RWPE2 (cell line): ENCODE measurements at regions not wholly inside any gene's neighbourhood (a gene's known extent, or its start where the extent isn't known, plus 50 kb on each side); places are given as distances from the start of the nearest gene placed in this dataset.
A peak's percentile ranks its signal among the peaks of the same experiment; 100 is the strongest.

Source experiments
- ATAC-seq: fragments of 200-7000 bp; cut with Tn5 transposase; 3 replicates; pipeline ENCODE4 v1.9.1; 2021; ENCODE audit warnings: low read depth
- DNase-seq: peaks from one replicate; pipeline ENCODE4 v3.0.0-alpha.2; 2020; ENCODE audit warnings: low spot score
- H3K27ac ChIP-seq: fragments of 450-650 bp; 2 replicates; pipeline ENCODE4 v1.5.1; 2017; ENCODE audit warnings: mild to moderate bottlenecking; ENCODE audit not compliant: poor library complexity, severe bottlenecking
- H3K27me3 ChIP-seq: fragments of 250-450 bp; sonication (Bioruptor Pico); 2 replicates; pipeline ENCODE4 v1.5.1; 2021; ENCODE audit warnings: mild to moderate bottlenecking, moderate library complexity; ENCODE audit not compliant: insufficient read depth, poor library complexity, severe bottlenecking
- H3K36me3 ChIP-seq: fragments of 250-450 bp; sonication (Bioruptor Pico); 2 replicates; pipeline ENCODE4 v1.5.1; 2020; ENCODE audit warnings: low read depth, mild to moderate bottlenecking, moderate library complexity
- H3K4me1 ChIP-seq: fragments of 250-450 bp; sonication (Bioruptor Pico); 2 replicates; pipeline ENCODE4 v1.5.1; 2021; ENCODE audit warnings: mild to moderate bottlenecking, moderate library complexity; ENCODE audit not compliant: insufficient read depth, poor library complexity, severe bottlenecking
- H3K4me3 ChIP-seq: fragments of 250-450 bp; sonication (Bioruptor Pico); 2 replicates; pipeline ENCODE4 v1.5.1; 2021; ENCODE audit warnings: mild to moderate bottlenecking, moderate library complexity; ENCODE audit not compliant: severe bottlenecking
- H3K9me3 ChIP-seq: fragments of 250-450 bp; sonication (Bioruptor Pico); 2 replicates; pipeline ENCODE4 v1.5.1; 2021; ENCODE audit warnings: mild to moderate bottlenecking, moderate library complexity; ENCODE audit not compliant: severe bottlenecking
- TF ChIP-seq, protein P1 (sequence below): fragments of 450-650 bp; IDR thresholded peaks from one replicate; pipeline ENCODE4 v1.5.1; 2017; ENCODE audit warnings: mild to moderate bottlenecking, moderate library complexity; ENCODE audit not compliant: poor library complexity, severe bottlenecking

DNA sequence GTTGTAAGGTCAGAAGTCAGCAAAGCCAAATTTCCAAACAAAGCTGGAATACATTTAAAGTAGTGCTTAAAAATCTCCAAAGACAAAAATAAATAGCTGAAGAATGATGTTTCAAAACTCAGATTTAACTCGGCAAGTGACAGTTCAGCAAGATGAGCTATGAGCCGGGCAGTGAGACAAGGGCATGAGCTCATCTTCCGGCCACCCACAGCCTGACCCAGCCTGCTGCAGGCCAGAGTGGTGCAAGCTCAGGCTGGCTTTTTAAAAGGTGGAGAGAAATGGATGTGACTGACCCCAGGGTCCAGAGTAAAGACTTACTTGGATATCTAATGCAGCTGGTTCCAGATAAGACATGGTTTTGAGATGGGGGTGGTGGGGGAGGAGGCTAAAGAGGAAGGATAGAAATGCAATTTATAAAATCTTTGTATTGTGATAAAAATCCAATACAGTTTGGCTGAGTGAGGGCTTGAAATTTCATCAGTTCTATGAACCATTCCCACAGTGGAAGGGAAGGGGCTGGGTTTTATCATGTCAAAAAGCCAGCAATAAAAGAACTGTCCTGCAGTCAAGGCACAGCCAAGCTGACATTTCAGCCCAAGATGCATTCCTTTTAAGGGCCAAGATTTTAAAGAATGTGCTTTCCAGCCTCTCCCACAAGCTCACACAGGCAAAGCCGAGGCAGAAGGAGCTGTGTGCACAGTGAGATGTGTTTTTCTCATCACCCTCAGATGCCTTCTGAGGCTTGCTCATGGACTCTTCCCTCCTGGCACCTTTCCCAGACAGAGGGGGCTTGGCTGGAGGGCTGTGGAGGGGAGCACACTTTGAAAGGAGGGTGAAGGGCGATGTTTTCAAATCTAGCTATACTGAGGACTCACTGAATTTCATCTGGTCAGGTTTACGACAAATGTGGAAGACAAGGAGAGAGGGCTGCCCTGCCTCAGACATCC is 97.9 kb upstream of the KLHL29 start:
- TF ChIP-seq, protein P1, sequence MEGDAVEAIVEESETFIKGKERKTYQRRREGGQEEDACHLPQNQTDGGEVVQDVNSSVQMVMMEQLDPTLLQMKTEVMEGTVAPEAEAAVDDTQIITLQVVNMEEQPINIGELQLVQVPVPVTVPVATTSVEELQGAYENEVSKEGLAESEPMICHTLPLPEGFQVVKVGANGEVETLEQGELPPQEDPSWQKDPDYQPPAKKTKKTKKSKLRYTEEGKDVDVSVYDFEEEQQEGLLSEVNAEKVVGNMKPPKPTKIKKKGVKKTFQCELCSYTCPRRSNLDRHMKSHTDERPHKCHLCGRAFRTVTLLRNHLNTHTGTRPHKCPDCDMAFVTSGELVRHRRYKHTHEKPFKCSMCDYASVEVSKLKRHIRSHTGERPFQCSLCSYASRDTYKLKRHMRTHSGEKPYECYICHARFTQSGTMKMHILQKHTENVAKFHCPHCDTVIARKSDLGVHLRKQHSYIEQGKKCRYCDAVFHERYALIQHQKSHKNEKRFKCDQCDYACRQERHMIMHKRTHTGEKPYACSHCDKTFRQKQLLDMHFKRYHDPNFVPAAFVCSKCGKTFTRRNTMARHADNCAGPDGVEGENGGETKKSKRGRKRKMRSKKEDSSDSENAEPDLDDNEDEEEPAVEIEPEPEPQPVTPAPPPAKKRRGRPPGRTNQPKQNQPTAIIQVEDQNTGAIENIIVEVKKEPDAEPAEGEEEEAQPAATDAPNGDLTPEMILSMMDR: no peak
- no peak overlapping the region for H3K4me3 ChIP-seq
- H3K9me3 ChIP-seq: no peaks in the 10 kb centered on the region
- peak; percentile 88 for ATAC-seq
- peaks cover 10% of the 10 kb centered on the region for H3K4me1 ChIP-seq
- peak overlapping the region; percentile 39 for H3K27ac ChIP-seq
- no peak for DNase-seq
- H3K36me3 ChIP-seq: no peaks in the 10 kb centered on the region
- H3K27me3 ChIP-seq: no peaks in the 10 kb centered on the region

DNA sequence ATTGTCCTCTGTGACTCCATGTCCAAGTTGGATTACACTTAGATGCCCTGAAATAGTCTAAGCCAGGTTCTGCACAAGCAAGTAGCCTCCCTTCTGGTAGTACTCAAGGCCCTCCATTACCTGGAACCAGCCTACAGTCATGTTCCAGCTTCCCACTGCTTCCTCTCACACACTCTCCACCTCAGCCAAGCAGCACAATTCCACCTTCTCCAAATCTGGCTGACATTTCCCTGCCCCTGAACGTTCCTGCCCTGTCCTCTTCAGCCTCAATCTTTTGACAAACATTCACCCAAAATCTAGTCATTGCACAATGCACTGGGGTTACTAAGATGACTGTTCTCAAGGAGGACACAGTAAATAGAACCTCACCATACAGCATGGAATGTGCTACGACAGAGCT is 95.3 kb upstream of the KLHL29 start:
- H3K4me1 ChIP-seq: peaks cover 14% of the 10 kb centered on the region
- no peak for DNase-seq
- no peaks in the 10 kb centered on the region for H3K27me3 ChIP-seq

DNA sequence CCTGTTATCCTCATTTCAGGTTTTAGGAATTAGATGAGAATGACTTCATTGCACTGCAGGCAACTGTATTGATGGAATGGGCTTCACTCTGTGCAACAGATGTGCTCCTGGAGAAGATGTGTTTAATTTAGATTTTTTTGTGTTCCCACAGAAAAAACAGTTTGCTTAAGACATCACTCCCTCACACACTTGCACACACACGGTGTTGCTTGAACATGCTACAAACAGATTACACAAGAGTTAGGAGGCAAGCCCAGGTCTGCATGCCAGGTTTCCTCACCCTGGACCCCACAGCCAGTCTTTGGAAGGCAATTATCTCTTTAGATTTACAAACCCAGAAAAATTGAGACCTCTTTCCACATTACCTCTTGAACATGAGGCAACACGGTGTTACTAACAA is 93.7 kb upstream of the KLHL29 start:
- no peak overlapping the region for H3K4me3 ChIP-seq
- ATAC-seq: no peak
- TF ChIP-seq, protein P1: no peak

More for the DNA sequence above, 95.3 kb upstream of the KLHL29 start:
- TF ChIP-seq, protein P1: no peak
- ATAC-seq: no peak
- no peak overlapping the region for H3K27ac ChIP-seq
- H3K9me3 ChIP-seq: no peaks in the 10 kb centered on the region
- H3K4me3 ChIP-seq: no peak overlapping the region
- no peaks in the 10 kb centered on the region for H3K36me3 ChIP-seq

DNA sequence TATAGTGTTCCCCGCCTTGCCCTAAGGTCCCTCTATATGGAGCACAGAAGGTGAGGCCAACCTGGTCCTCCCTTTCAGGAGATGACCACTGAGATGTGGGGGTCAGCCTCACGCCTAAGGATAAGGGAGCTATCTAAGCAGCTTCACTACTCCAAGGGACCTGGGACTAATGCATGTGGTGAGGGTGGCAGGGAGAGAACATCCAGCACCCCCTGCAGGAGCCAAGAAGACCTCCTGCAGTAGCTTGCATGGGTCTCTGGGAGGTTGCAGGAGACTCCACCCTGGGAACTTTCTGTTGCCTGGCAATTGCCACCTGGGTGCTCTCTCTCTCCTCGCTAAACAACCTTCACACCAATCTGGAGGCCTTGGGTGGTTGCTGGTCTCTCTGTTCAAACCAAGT is 93.0 kb upstream of the KLHL29 start:
- TF ChIP-seq, protein P1: no peak
- Histone ChIP-seq H3K36me3 (no peaks in the 10 kb centered on the region), H3K4me3 (no peak overlapping the region), H3K4me1 (peaks cover 10% of the 10 kb centered on the region), H3K9me3 (no peaks in the 10 kb centered on the region), H3K27ac (no peak overlapping the region), H3K27me3 (no peaks in the 10 kb centered on the region)
- no peak for DNase-seq
- no peak for ATAC-seq

More for the DNA sequence above, 93.7 kb upstream of the KLHL29 start:
- Histone ChIP-seq H3K9me3 (no peaks in the 10 kb centered on the region), H3K4me1 (peaks cover 14% of the 10 kb centered on the region), H3K27ac (no peak overlapping the region), H3K36me3 (no peaks in the 10 kb centered on the region), H3K27me3 (no peaks in the 10 kb centered on the region)
- no peak for DNase-seq

DNA sequence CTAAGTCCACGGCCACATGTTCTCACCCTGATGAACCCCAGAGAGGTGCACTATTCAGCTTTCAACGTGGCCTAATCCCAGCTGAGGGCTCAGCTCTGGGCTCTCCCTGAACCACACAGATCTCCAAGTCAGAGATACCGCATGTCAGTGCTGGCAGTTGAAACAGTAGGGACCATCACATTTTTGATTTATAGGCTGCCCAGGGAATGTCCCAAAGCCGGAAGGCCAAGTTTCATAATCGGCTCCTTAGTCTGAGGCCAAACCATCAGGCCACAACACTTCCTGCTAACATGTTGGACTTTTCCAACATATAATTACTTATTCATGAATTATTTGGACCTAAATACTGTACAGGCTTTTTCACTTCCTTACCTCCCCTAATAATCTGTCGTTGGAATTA is 91.9 kb upstream of the KLHL29 start:
- Histone ChIP-seq H3K4me3 (no peak overlapping the region), H3K27ac (no peak overlapping the region), H3K27me3 (no peaks in the 10 kb centered on the region), H3K4me1 (peaks cover 4% of the 10 kb centered on the region), H3K9me3 (no peaks in the 10 kb centered on the region), H3K36me3 (no peaks in the 10 kb centered on the region)
- ATAC-seq (peak; percentile 36; the same call in 1 of the 3 replicates), DNase-seq (no peak)
- TF ChIP-seq, protein P1: no peak
